GM21529 (cell line): ENCODE measurements at regions not wholly inside any gene's neighbourhood (a gene's known extent, or its start where the extent isn't known, plus 50 kb on each side); places are given as distances from the start of the nearest gene placed in this dataset.
A peak's percentile ranks its signal among the peaks of the same experiment; 100 is the strongest.
"Not testable (repeated sequence)": the region's sequence is repeated elsewhere in the genome, so short reads cannot be mapped to it uniquely, and the experiment has no call there.

ENCODE experiments used
- ATAC-seq: cut with Tn5 transposase; IDR thresholded peaks from one replicate; pipeline ENCODE4 v1.9.1; 2021; ENCODE audit not compliant: unreplicated experiment

- ATAC-seq, result no peak
These were observed 148.6 kb downstream of the RBMX2 start for GRCh38 chrX:130550351-130550750.

DNA sequence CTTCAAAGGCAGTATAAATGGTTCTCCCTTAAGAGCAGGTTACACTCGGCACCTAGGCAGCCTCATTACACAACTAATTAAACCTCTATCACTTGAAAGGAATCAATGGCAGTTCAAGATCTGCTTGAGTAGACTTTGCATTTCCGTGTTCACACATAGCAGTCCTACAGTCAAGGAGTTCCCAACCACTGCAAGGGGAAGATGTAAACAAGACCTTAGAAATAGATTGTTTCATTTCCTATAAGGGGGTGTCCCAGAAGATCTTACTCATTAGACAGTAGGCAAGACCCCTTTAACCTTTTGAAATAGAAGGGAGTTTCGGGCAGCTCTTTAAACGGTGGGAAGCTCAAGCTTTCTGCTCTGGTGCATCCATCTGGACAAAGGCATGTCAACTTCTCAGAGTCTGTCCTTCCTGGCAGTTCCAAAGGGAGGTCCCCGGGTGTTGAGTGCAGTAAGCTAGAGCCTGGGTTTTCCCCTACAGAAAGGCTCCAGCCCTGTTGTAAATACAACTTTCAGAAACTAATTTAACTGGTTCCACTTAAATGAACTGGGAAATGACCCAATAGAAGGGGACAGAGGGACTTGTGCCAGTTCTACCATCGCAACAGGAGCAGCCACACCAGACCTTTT lies 150.8 kb downstream of the RBMX2 start:
- ATAC-seq, result peak; percentile 85

DNA sequence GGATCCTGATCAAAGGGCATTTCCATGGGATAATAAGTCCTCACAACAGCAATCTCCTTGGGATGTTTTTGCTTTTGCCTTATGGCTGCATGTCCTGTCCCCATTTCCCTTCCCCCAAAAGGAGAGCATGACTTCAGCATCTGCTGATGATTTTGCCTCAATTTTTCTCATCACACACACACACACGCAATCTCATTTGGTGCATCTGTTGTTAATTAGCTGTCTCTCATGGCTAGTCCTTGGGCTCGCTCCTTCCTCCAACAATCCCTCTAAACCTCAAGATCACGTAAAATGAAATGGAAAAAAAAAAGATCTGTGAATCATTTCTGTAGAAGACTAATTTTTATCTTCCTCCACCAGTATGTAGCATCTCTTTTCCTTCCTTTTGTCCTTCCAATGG lies 153.6 kb downstream of the RBMX2 start:
- ATAC-seq, result no peak

DNA sequence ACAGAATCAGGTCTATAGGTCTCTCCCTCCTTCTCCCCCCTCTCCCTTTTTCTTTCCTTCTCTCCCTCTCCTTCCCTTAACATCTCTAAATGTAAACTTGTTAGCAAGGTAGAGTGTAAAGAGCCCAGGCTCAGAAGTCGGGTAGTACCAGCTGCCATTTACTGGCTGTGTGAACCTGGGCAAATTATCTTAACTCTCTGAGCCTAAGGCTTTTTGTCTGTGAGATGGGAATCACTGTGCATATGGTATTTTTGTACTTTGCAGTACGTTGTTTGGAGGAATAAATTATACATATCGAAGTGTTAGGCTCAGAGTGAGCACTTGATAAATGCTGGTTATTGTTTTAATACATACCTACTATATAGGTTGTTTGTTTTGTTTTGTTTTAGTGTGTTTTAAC lies 154.0 kb downstream of the RBMX2 start:
- ATAC-seq, result no peak

GRCh38 chrX:130556951-130557350 lies 155.2 kb downstream of the RBMX2 start:
- ATAC-seq, result no peak

- ATAC-seq, result no peak
These were observed 158.8 kb downstream of the RBMX2 start for GRCh38 chrX:130560544-130560943.

DNA sequence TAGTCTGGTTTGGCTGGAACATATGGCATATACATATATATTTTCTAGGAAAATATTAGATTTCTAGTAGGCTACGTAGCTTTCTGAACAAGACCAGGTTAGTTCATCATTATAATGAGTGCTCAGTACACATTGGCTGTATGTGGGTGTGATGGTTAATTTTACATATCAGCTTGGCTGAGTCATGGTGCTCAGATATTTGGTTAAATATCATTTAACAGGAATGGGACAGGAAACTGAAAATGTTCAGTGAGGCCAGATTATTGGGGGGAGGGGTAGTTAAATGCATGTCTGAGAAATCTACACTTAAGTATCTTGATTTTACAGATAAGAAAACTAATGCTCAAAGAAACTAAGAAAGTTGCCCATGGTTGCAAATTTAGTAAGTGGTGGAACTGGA lies 160.1 kb downstream of the RBMX2 start:
- no peak for ATAC-seq

GRCh38 chrX:130563476-130563875 lies 161.7 kb downstream of the RBMX2 start:
- ATAC-seq, result peak; percentile 63

DNA sequence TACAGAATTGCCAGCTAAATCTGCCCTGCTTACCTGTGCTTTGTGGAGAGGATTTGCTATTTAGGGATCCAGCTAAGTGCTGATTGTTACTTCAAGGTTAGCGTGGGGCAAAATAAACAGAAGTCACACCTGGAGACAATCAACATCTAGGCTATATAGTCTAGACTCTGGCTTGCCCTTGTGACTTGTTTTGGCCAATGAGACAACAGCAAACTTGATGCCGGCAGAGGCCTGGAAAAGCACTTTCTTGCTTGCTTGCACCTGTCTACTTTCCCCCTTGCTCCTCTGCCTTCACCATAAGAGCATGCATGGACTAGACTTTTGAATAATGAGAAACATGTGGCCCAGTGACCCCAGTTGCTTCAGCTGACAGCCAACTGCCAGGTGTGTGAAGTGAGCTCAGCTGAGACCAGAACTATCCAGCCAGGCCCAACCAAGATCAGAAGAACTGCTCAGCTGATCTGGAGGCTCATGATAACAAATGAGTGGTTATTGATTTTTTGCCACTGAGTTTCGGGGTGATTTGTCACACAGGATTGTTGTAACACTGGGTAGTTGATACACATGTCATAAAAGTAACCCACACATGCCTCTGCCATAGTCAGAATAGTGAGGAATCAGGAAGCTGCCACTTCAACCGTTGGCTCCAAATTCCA lies 164.4 kb downstream of the RBMX2 start:
- no peak for ATAC-seq

- ATAC-seq, result not testable (repeated sequence)
These were observed 171.2 kb downstream of the RBMX2 start for GRCh38 chrX:130573030-130573429.
